ENCODE measurements at regions not wholly inside any gene's neighbourhood (a gene's known extent, or its start where the extent isn't known, plus 50 kb on each side); places are given as distances from the start of the nearest gene placed in this dataset.

- TF ChIP-seq CTCF (IDR thresholded peaks at IDR 0.05), result no peak
- TF ChIP-seq POLR2A (IDR thresholded peaks at IDR 0.05), result no peak
Measured at GRCh38 chr16:85417156-85417860, 195.8 kb upstream of the GSE1 start.

Measured in heart left ventricle (tissue), 13 donors.